ENCODE measurements at regions not wholly inside any gene's neighbourhood (a gene's known extent, or its start where the extent isn't known, plus 50 kb on each side); places are given as distances from the start of the nearest gene placed in this dataset.

DNA sequence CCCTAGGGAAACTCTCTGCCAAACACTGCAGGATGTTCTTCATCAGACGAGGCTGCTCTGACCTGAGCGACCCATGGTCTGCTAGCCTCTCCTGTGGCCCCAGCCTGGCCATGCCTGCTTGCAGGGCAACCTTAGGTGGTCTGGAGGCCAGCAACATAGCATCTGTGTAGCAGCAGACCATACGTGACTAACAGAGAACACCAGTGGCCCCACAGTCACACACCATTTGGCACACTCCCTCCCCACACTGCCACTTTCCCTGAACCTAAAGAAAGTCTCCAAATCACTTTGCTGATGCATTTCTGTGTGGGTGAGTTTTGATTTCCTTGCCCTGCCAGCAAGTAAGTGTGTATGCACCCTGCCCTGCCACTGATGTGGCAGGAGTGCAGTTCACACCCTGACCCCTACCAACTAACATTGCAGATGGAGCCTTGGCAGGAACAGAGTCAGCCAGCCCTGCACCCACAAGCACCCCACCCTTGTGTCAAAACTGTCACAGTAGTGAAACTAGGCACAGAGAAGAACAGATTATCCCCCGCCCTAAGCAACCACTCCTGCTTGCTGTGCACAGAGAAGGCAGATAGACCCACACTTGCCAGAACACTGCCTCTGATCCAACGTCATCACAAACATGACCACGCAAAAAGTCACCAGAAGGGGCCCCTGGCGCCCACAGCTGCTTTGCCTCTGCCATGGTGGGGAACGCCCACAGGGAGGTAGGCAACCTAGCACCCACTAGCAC lies 249.1 kb downstream of the SPIN4 start:
- H3K36me3 ChIP-seq = no peaks in the 10 kb centered on the region
- no peaks in the 10 kb centered on the region for H3K4me1 ChIP-seq
- no peak overlapping the region for H3K4me3 ChIP-seq
- WGBS, 2 donors = 83 to 89% methylated on average over 8 of the region's 8 CpGs
- no peaks in the 10 kb centered on the region for H3K27me3 ChIP-seq
- TF ChIP-seq POLR2AphosphoS5 (IDR thresholded peaks at IDR 0.05) (no peak), POLR2A (IDR thresholded peaks at IDR 0.05) (no peak), CTCF (IDR thresholded peaks at IDR 0.05) (no peak), EP300 (IDR thresholded peaks at IDR 0.05) (no peak)
- intact Hi-C loops (cut with DNase I) = no loop called here
- no peak overlapping the region for H3K27ac ChIP-seq
- no peaks in the 10 kb centered on the region for H3K9me3 ChIP-seq
- DNase-seq = no peak

DNA sequence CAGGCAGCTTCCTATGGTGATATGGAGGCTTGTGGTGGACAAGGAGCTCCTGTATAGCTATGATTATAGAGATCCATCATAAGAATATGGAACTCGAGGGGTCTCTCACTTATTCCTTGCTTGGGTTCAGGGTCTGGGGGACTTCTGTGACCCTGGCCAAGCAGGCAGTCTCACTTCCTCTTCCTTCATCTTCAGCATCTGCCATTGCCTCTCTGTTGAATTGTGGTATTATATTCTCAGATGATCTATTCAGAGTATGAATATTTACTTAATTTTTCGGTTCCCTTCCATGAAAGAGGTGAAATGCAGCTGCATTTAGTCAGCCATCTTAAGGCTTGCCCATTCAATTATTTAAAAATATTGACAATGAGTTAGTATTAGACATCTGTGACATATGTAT lies 292.9 kb downstream of the SPIN4 start:
- intact Hi-C loops (cut with DNase I) = no loop called here
- no peak for TF ChIP-seq EP300 (IDR thresholded peaks at IDR 0.05)
- no peak for TF ChIP-seq POLR2AphosphoS5 (IDR thresholded peaks at IDR 0.05)
- no peak for TF ChIP-seq CTCF (IDR thresholded peaks at IDR 0.05)
- no peak for TF ChIP-seq POLR2A (IDR thresholded peaks at IDR 0.05)
- Histone ChIP-seq H3K4me1 (no peaks in the 10 kb centered on the region), H3K36me3 (no peaks in the 10 kb centered on the region), H3K4me3 (no peak overlapping the region), H3K9me3 (no peaks in the 10 kb centered on the region), H3K27me3 (no peaks in the 10 kb centered on the region), H3K27ac (no peak overlapping the region)
- no peak for DNase-seq
- WGBS, 2 donors = 19 to 43% methylated on average over 2 of the region's 2 CpGs

GRCh38 chrX:63050225-63050624 lies 300.9 kb downstream of the SPIN4 start:
- intact Hi-C loops (cut with DNase I) = no loop called here
- 30 to 49% methylated on average over 2 of the region's 2 CpGs for WGBS, 2 donors
- DNase-seq = no peak
- no peaks in the 10 kb centered on the region for H3K9me3 ChIP-seq
- H3K4me3 ChIP-seq = no peak overlapping the region
- no peaks in the 10 kb centered on the region for H3K4me1 ChIP-seq
- TF ChIP-seq EP300 (IDR thresholded peaks at IDR 0.05) = no peak
- TF ChIP-seq POLR2A (IDR thresholded peaks at IDR 0.05) = no peak
- TF ChIP-seq CTCF (IDR thresholded peaks at IDR 0.05) = no peak
- TF ChIP-seq POLR2AphosphoS5 (IDR thresholded peaks at IDR 0.05) = no peak
- H3K27ac ChIP-seq = no peak overlapping the region
- no peaks in the 10 kb centered on the region for H3K36me3 ChIP-seq
- no peaks in the 10 kb centered on the region for H3K27me3 ChIP-seq

GRCh38 chrX:63032811-63033210 lies 318.3 kb downstream of the SPIN4 start:
- H3K9me3 ChIP-seq = peaks cover 0 to 3% (median 0%) of the 10 kb centered on the region in 4 donors
- WGBS, 2 donors = 75 to 77% methylated on average over 2 of the region's 2 CpGs
- intact Hi-C loops (cut with DNase I) = no loop called here
- H3K4me1 ChIP-seq = no peaks in the 10 kb centered on the region
- H3K4me3 ChIP-seq = no peak overlapping the region
- H3K27me3 ChIP-seq = no peaks in the 10 kb centered on the region
- no peak for DNase-seq
- no peaks in the 10 kb centered on the region for H3K36me3 ChIP-seq
- TF ChIP-seq POLR2A (IDR thresholded peaks at IDR 0.05) (no peak), EP300 (IDR thresholded peaks at IDR 0.05) (no peak)
- H3K27ac ChIP-seq = no peak overlapping the region

DNA sequence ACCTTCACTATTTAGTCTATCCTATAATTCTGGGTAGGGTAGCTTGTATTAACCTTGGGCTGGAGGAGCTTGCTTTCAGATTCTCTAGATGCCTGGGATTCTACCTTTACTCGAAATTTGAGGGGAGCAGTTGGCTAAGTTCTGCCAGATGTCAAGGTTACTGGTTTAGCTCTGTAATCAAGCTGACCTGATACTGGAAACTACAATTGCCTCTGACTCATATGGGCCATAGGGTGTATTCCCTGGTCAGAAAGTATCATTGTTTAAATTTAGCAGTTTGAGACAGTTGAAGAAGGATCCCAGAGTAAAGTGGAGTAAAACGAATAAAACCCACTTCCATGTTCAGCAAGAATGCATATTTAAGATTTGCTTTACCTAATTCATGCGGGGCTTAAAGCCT lies 337.6 kb downstream of the SPIN4 start:
- Histone ChIP-seq H3K27me3 (no peaks in the 10 kb centered on the region), H3K4me3 (no peak overlapping the region), H3K27ac (no peak overlapping the region), H3K36me3 (no peaks in the 10 kb centered on the region), H3K9me3 (no peaks in the 10 kb centered on the region), H3K4me1 (no peaks in the 10 kb centered on the region)
- intact Hi-C loops (cut with DNase I) = no loop called here
- no peak for DNase-seq
- TF ChIP-seq EP300 (IDR thresholded peaks at IDR 0.05) = no peak
- TF ChIP-seq POLR2A (IDR thresholded peaks at IDR 0.05) = no peak
- no peak for TF ChIP-seq POLR2AphosphoS5 (IDR thresholded peaks at IDR 0.05)
- no peak for TF ChIP-seq CTCF (IDR thresholded peaks at IDR 0.05)
- 59 to 67% methylated on average over 3 of the region's 3 CpGs for WGBS, 2 donors
